NOMO-1 treated with dmso at 0.1 percent for 144 hours (cell line): ENCODE measurements at regions not wholly inside any gene's neighbourhood (a gene's known extent, or its start where the extent isn't known, plus 50 kb on each side); places are given as distances from the start of the nearest gene placed in this dataset.

ENCODE experiments used
- DNase-seq: peaks from one replicate; lab custom pipeline; 2025; ENCODE audit not compliant: unreplicated experiment; lab: John Stamatoyannopoulos, UW

GRCh38 chr18:77815666-77816338 is 566.2 kb downstream of the GALR1 start:
- no peak for DNase-seq

- DNase-seq: no peak
These were observed 568.7 kb downstream of the GALR1 start for GRCh38 chr18:77818328-77818727.

DNA sequence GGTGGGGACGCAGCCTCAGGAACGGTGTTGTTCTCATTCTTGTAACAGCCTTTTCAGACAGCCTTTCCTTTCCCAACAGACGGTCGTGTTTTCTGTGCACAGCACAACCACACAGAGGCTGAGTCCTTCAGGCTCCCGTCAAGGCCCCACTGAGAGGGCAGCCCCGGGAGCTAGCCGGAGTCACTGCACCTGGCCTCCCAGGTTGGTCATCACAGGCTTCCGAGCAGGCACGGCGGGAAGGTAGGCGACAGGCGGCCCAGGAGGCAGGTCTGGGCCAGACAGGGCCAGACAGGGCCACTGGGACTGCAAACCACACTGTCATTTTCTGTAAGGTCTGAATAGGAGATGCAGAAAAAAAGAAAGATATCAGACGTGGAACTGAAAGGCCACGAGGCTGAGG is 570.8 kb downstream of the GALR1 start:
- DNase-seq: no peak

DNA sequence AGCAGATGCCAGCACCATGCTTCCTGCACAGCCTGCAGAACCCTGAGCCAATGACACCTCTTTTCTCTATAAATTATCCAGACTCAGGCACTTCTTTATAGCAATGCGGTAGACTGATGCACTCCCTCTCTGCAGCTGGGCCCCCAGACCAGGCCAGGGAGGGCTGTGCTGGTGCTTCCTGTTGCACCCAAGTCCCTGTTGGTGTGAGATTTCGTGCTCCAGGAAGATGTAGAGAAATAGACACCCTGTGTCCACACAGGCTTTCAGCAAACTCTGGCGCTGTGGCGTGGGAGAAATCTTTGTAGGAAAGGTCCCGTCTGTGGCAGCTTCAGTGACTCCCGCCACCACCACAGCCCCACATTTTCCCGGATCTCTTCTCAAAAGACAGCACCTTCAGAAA is 572.2 kb downstream of the GALR1 start:
- no peak for DNase-seq

- DNase-seq: no peak
These were observed 573.0 kb downstream of the GALR1 start for GRCh38 chr18:77822632-77823031.

DNA sequence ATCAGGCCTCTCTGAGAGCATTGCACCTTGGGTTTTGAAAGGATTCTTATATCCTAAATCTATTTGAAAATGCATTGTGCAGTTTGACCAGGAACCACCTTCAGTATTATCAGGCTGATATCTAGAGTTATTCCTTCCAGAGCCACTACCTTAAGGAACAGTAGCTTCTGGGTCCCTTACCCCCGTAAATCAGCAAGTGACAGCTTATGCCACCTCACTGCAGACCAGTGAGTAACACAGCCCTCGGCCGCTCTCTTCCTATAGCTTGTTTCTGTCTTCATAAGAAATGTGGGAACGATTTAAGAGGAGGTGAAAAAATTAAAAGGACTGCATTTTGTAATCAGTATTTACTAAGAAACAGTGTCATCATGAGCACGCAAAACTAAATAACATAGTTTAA is 584.2 kb downstream of the GALR1 start:
- DNase-seq: no peak

DNA sequence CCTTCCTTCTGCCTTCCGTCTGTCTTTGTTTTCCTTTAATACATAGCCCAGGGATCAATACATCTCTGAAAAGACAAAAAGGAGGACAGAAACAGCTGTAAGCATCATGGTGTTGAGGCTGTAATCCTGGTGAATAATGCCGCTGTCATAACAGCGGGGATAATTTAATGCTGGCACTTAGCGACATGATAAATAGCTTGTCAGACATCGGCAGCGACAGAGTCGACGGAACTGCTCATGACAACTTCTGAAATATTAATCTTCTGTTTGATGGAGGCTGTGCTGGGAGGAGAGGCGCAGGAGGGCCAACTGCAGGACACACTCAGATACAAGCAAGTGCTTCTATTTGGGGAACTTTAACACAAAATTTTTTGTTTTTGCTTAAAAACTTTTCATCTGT is 602.2 kb downstream of the GALR1 start:
- DNase-seq: no peak

DNA sequence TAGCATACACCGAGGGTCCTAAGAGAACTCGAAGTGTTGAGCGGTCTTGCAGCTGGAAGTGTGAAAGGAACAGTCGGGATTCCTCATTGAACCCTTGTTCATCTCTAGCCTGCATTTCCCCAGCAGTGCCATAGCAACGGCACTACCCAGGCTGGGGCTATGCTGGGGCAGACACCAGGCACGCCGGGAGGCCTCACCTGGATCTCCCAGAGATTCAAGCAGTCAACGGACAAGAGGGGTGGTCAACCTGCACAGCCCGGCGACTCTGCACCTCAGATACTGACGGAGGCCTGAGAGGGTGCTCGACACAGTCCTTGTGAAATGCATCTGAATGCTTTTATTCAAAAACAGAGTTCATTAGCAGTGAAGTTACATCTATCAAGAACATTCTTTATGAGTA is 604.2 kb downstream of the GALR1 start:
- no peak for DNase-seq

GRCh38 chr18:77857678-77858655 is 608.3 kb downstream of the GALR1 start:
- DNase-seq: no peak

DNA sequence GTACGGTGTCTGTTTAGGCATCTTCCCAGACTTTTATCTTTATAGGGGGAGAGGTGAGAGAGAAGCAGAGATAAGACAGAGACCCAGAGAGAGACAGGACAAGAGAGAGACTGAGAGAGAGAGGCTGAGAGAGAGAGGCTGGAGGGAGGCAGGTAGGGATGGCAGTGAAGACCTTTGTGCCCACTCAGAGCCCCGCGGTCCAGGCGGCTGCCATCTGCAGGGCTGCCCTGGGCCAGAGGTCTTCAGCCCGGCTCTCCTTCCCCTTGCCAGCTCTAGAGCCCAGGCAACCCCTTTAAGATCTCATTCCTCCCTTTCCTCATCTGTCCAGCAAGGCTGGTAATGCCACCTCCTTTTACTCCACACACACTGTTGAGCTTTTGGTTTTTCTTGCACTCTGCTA is 610.0 kb downstream of the GALR1 start:
- DNase-seq: no peak

GRCh38 chr18:77862066-77862757 is 612.6 kb downstream of the GALR1 start:
- DNase-seq: no peak

DNA sequence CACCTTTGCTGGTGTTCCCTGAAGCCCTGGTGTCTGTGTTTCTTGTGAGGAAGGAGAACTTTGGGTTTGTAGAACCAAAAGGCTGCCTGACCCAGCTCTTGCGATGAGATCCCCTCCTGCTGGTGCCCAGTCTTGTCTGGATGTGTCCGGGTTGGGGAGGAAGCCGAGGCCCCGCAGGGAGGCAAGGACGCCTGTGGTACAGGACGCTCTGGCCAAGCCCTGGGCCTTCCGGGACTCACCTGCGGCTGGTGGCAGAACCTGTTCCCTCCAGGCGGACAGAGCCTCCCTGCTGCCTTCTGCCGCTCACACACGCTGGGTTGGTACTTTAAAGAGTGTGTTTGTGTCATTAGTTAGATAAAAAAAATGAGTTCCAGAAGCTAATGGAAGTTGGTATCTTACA is 616.2 kb downstream of the GALR1 start:
- DNase-seq: no peak

DNA sequence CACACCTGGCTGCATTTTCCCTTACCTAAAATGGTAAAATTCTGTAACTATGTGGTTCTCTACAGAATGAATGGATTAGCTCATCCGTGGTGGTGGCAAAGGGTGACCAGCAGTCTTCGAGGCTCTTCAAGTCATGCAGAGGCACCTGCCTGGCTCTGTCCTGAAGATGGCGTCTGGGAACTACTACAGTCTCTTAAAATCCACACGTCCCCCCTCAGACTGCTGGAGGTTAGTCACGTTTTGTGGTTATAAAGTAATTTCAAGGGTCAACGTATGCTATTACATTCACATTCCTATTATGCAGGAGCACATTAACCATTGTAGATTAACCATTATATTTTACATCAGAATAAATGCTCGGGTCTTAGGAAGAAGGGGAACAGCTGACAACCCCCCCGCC is 616.7 kb downstream of the GALR1 start:
- no peak for DNase-seq

- DNase-seq: no peak
These were observed 620.6 kb downstream of the GALR1 start for GRCh38 chr18:77870199-77870598.

GRCh38 chr18:77870894-77871293 is 621.2 kb downstream of the GALR1 start:
- no peak for DNase-seq

DNA sequence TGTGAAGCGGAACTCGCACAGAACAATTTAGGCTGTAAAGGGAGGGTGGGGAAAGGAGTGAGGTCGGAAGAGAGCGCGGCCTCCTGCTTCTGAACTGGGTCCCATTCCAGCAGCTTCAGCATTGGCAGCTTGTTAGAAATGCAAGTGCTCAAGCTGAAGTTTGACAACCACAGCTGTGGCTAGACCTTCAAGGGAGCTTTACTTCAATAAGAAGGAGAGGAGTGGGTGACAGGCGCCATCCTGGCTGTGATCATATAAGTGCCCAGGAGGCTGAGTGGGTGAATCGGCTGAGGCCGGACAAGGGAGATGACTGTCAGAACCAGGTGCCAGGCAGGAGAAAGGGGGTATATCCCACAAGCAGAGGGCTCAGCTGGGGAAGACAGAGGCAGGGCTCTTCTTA is 622.5 kb downstream of the GALR1 start:
- no peak for DNase-seq

- no peak for DNase-seq
These were observed 626.7 kb downstream of the GALR1 start for GRCh38 chr18:77876319-77876865.

- no peak for DNase-seq
These were observed 630.2 kb downstream of the GALR1 start for GRCh38 chr18:77879829-77880228.

DNA sequence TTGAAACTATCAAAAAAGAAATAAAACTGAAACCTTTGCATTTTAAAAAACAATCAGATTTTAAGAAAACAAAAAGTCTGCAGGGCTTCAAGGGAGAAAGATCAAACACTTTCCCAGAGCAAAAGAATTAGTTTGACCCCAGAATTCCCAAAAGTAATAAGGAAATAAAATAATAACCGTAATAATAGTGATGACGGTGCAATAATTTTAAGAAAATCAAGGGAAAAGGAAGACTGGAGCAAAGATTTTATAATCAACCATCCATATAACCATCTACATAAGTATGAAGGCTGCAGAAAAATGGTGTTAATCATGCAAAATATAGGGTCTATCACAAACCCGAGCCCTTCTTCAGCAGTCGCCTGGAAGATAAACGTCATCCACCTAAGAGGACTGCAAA is 634.8 kb downstream of the GALR1 start:
- DNase-seq: no peak

DNA sequence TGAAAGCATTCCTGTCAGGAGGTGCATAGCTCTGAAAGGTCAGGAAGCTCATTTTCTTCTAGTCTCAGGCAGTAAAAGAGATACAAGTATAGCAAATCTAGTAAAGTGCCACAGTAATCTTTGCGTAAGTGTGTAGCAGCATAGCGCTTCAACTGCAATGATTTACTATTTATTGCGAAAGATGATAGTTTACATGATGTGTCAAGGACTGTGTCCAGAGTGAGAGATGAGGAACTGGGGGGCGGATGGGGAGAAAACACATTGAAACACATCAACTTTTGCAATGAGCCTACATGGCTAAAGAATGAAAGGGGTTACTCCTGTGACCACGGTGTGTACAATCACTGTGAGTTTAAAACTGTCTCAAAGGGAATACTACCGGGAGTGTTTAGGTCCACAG is 644.4 kb downstream of the GALR1 start:
- peak; percentile 2 for DNase-seq

GRCh38 chr18:77895250-77895649 is 645.6 kb downstream of the GALR1 start:
- DNase-seq: no peak
